ENCODE measurements at regions not wholly inside any gene's neighbourhood (a gene's known extent, or its start where the extent isn't known, plus 50 kb on each side); places are given as distances from the start of the nearest gene placed in this dataset.

DNA sequence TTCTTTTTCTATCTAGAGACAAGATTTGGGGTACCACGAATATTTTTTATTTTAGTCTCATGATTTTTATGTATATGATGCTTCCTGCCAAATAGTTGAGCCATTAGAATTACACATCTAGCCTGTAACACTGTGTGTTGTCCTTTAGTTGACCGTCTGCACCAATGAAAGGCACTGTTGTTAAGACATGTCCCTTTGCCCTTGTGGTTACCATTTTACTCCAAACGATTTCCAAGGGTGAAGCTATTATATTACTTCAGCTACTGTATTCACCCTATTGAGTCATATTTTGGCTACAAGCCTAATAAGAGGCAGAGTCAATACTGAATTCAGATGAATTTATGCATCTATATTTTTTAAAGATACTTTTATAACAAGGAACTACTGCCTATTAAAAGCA lies 207.6 kb downstream of the CETN3 start:
- intact Hi-C loops (cut with DNase I): no loop called here
- Histone ChIP-seq H3K9me3 (ENCODE audit: control insufficient read depth, low read length) (peaks cover 3% of the 10 kb centered on the region), H3K4me3 (ENCODE audit: low read length in 2 of 2) (no peak overlapping the region), H3K4me1 (ENCODE audit: control insufficient read depth in 1 of 2, insufficient read depth in 2 of 2, low read length in 2 of 2) (no peaks in the 10 kb centered on the region), H3K27ac (ENCODE audit: low read depth in 1 of 2, low read length in 2 of 2) (no peak overlapping the region), H3K36me3 (ENCODE audit: control insufficient read depth in 1 of 2, insufficient read depth in 2 of 2, low read length in 1 of 2) (no peaks in the 10 kb centered on the region), H3K27me3 (ENCODE audit: control insufficient read depth in 1 of 2, insufficient read depth in 2 of 2, low read length in 1 of 2) (no peaks in the 10 kb centered on the region)
- DNase-seq (no peak), ATAC-seq (ENCODE audit: low FRiP score) (no peak)
- WGBS, 2 donors: 45 to 51% methylated on average over 3 of the region's 3 CpGs

DNA sequence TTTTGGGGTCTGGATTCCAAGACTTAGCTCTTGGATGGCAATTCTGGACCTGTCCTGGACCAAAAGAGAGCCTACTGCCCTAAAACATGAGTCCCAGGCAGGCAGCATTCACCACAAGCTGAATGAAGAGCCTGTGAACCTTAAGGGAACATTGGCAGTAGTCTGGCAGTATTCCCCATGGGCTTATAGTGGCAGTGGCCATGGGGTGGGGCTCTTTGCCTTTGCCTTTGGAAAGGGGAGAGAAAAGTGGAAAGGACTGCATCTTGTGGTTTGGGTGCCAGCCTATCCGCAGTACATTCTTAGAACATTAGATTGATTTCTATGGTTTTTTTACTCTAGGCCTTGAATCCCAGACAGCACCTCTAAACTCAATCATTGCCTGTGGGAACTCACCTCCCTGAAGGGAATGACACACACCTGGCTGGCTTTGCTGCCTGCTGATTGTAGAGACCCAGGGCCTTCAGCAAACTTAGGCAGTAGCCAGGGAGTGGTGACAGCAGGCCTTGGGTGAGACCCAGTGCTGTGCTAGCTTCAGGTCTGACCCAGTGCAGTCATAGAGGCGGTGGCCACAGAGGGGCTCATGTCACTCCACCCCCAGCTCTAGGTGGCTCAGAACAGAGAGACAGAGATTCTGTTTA lies 216.3 kb downstream of the CETN3 start:
- intact Hi-C loops (cut with DNase I): no loop called here

DNA sequence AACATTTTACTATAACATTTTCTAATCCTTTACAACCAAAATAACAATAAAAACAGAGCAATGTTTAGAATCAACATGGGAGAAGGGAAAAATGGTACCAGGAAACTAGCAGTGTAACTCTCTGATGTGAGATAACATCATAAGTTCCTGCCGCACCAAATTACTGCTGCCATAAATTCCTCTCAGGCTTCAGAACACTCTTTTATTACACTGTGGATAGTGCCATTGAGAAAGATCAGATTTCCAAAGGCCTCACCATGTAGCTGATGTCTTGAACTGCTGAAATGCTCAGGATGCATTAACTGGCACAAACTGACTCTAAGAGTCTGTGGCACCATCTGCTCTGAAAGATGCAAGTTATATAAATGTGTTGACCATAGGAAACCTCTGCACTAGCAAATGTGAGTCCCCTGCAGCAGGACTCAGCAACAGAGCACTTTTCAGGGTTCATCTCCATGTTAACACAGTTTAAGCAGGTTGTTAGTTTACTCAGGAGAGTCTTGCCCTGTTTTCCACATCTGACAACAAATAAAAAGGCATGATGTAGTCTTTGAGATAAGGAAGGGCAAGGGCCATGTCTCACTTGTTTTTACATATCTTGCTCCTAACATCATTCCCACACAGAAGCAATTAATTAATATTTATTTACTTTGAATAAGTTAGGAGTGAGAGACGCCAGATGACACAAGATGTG lies 218.1 kb downstream of the CETN3 start:
- no peak for DNase-seq
- WGBS, 2 donors: 90 to 91% methylated on average over 2 of the region's 2 CpGs
- Histone ChIP-seq H3K27me3 (ENCODE audit: control insufficient read depth in 1 of 2, insufficient read depth in 2 of 2, low read length in 1 of 2) (no peaks in the 10 kb centered on the region), H3K4me1 (ENCODE audit: control insufficient read depth in 1 of 2, insufficient read depth in 2 of 2, low read length in 2 of 2) (peaks cover 0 to 2% of the 10 kb centered on the region in 2 donors), H3K9me3 (ENCODE audit: control insufficient read depth, low read length) (no peaks in the 10 kb centered on the region), H3K4me3 (ENCODE audit: low read length in 2 of 2) (no peak overlapping the region), H3K27ac (ENCODE audit: low read depth in 1 of 2, low read length in 2 of 2) (no peak overlapping the region), H3K36me3 (ENCODE audit: control insufficient read depth in 1 of 2, insufficient read depth in 2 of 2, low read length in 1 of 2) (no peaks in the 10 kb centered on the region)
- no peak for ATAC-seq (ENCODE audit: low FRiP score)
- intact Hi-C loops (cut with DNase I): no loop called here

More for the DNA sequence above, 216.3 kb downstream of the CETN3 start:
- Histone ChIP-seq H3K4me3 (ENCODE audit: low read length in 2 of 2) (no peak overlapping the region), H3K4me1 (ENCODE audit: control insufficient read depth in 1 of 2, insufficient read depth in 2 of 2, low read length in 2 of 2) (no peaks in the 10 kb centered on the region), H3K36me3 (ENCODE audit: control insufficient read depth in 1 of 2, insufficient read depth in 2 of 2, low read length in 1 of 2) (no peaks in the 10 kb centered on the region), H3K9me3 (ENCODE audit: control insufficient read depth, low read length) (no peaks in the 10 kb centered on the region), H3K27me3 (ENCODE audit: control insufficient read depth in 1 of 2, insufficient read depth in 2 of 2, low read length in 1 of 2) (no peaks in the 10 kb centered on the region), H3K27ac (ENCODE audit: low read depth in 1 of 2, low read length in 2 of 2) (no peak overlapping the region)
- ATAC-seq (ENCODE audit: low FRiP score): no peak
- 89 to 92% methylated on average over 2 of the region's 2 CpGs for WGBS, 2 donors
- peak in 1 of 2 donors; percentile 56 for DNase-seq

GRCh38 chr5:90185897-90186468 lies 223.6 kb downstream of the CETN3 start:
- H3K4me3 ChIP-seq (ENCODE audit: low read length in 2 of 2): no peak overlapping the region
- H3K27me3 ChIP-seq (ENCODE audit: control insufficient read depth in 1 of 2, insufficient read depth in 2 of 2, low read length in 1 of 2): no peaks in the 10 kb centered on the region
- intact Hi-C loops (cut with DNase I): no loop called here
- no peak for ATAC-seq (ENCODE audit: low FRiP score)
- WGBS, 2 donors: 95 to 97% methylated on average over 2 of the region's 2 CpGs
- H3K9me3 ChIP-seq (ENCODE audit: control insufficient read depth, low read length): no peaks in the 10 kb centered on the region
- no peak overlapping the region for H3K27ac ChIP-seq (ENCODE audit: low read depth in 1 of 2, low read length in 2 of 2)
- no peaks in the 10 kb centered on the region for H3K36me3 ChIP-seq (ENCODE audit: control insufficient read depth in 1 of 2, insufficient read depth in 2 of 2, low read length in 1 of 2)
- peaks cover 0 to 2% of the 10 kb centered on the region in 2 donors for H3K4me1 ChIP-seq (ENCODE audit: control insufficient read depth in 1 of 2, insufficient read depth in 2 of 2, low read length in 2 of 2)
- no peak for DNase-seq

DNA sequence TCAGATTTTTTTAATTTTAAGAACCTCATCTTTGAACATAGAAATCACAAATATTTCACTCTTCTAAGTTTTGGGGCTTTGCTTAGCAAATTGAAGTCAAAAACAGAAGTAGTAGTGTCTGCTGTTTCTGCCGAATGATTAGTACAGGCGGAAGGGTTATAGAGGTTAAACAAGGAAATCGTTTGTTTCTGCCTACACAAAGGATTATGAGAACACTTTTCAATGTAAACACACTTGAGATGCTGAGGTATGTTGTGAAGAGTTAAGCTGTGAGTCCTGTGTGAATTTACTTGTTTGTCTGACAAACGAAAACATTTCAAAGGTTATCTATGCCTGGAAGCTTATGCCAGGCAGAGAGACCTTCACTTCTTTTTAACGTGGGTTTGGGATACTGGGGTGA lies 224.8 kb downstream of the CETN3 start:
- H3K9me3 ChIP-seq (ENCODE audit: control insufficient read depth, low read length): no peaks in the 10 kb centered on the region
- peaks cover 0 to 2% of the 10 kb centered on the region in 2 donors for H3K4me1 ChIP-seq (ENCODE audit: control insufficient read depth in 1 of 2, insufficient read depth in 2 of 2, low read length in 2 of 2)
- 57 to 61% methylated on average over 5 of the region's 5 CpGs for WGBS, 2 donors
- H3K36me3 ChIP-seq (ENCODE audit: control insufficient read depth in 1 of 2, insufficient read depth in 2 of 2, low read length in 1 of 2): no peaks in the 10 kb centered on the region
- intact Hi-C loops (cut with DNase I): no loop called here
- no peaks in the 10 kb centered on the region for H3K27me3 ChIP-seq (ENCODE audit: control insufficient read depth in 1 of 2, insufficient read depth in 2 of 2, low read length in 1 of 2)
- H3K4me3 ChIP-seq (ENCODE audit: low read length in 2 of 2): no peak overlapping the region
- no peak overlapping the region for H3K27ac ChIP-seq (ENCODE audit: low read depth in 1 of 2, low read length in 2 of 2)
- ATAC-seq (ENCODE audit: low FRiP score): no peak
- DNase-seq: no peak

- ATAC-seq (ENCODE audit: low FRiP score): no peak
- intact Hi-C loops (cut with DNase I): no loop called here
- no peak for DNase-seq
- Histone ChIP-seq H3K4me3 (ENCODE audit: low read length in 2 of 2) (no peak overlapping the region), H3K27me3 (ENCODE audit: control insufficient read depth in 1 of 2, insufficient read depth in 2 of 2, low read length in 1 of 2) (no peaks in the 10 kb centered on the region), H3K9me3 (ENCODE audit: control insufficient read depth, low read length) (no peaks in the 10 kb centered on the region), H3K27ac (ENCODE audit: low read depth in 1 of 2, low read length in 2 of 2) (no peak overlapping the region), H3K4me1 (ENCODE audit: control insufficient read depth in 1 of 2, insufficient read depth in 2 of 2, low read length in 2 of 2) (peaks cover 0 to 2% of the 10 kb centered on the region in 2 donors), H3K36me3 (ENCODE audit: control insufficient read depth in 1 of 2, insufficient read depth in 2 of 2, low read length in 1 of 2) (no peaks in the 10 kb centered on the region)
- WGBS, 2 donors: 94 to 96% methylated on average over 1 of the region's 1 CpG
These were observed 226.8 kb downstream of the CETN3 start for GRCh38 chr5:90182726-90183125.

GRCh38 chr5:90174236-90174635 lies 235.3 kb downstream of the CETN3 start:
- 34 to 37% methylated on average over 4 of the region's 4 CpGs for WGBS, 2 donors
- H3K27me3 ChIP-seq (ENCODE audit: control insufficient read depth in 1 of 2, insufficient read depth in 2 of 2, low read length in 1 of 2): no peaks in the 10 kb centered on the region
- H3K4me3 ChIP-seq (ENCODE audit: low read length in 2 of 2): no peak overlapping the region
- intact Hi-C loops (cut with DNase I): no loop called here
- DNase-seq (no peak), ATAC-seq (ENCODE audit: low FRiP score) (no peak)
- H3K36me3 ChIP-seq (ENCODE audit: control insufficient read depth in 1 of 2, insufficient read depth in 2 of 2, low read length in 1 of 2): no peaks in the 10 kb centered on the region
- peaks cover 3 to 4% of the 10 kb centered on the region in 2 donors for H3K4me1 ChIP-seq (ENCODE audit: control insufficient read depth in 1 of 2, insufficient read depth in 2 of 2, low read length in 2 of 2)
- H3K9me3 ChIP-seq (ENCODE audit: control insufficient read depth, low read length): no peaks in the 10 kb centered on the region
- H3K27ac ChIP-seq (ENCODE audit: low read depth in 1 of 2, low read length in 2 of 2): peak overlapping the region in 1 of 2 donors; percentile 57

GRCh38 chr5:90173299-90174030 lies 236.1 kb downstream of the CETN3 start:
- H3K9me3 ChIP-seq (ENCODE audit: control insufficient read depth, low read length): no peaks in the 10 kb centered on the region
- H3K4me1 ChIP-seq (ENCODE audit: control insufficient read depth in 1 of 2, insufficient read depth in 2 of 2, low read length in 2 of 2): peaks cover 4 to 5% of the 10 kb centered on the region in 2 donors
- DNase-seq (no peak), ATAC-seq (ENCODE audit: low FRiP score) (no peak)
- H3K27ac ChIP-seq (ENCODE audit: low read depth in 1 of 2, low read length in 2 of 2): no peak overlapping the region
- no peaks in the 10 kb centered on the region for H3K27me3 ChIP-seq (ENCODE audit: control insufficient read depth in 1 of 2, insufficient read depth in 2 of 2, low read length in 1 of 2)
- intact Hi-C loops (cut with DNase I): no loop called here
- no peak overlapping the region for H3K4me3 ChIP-seq (ENCODE audit: low read length in 2 of 2)
- H3K36me3 ChIP-seq (ENCODE audit: control insufficient read depth in 1 of 2, insufficient read depth in 2 of 2, low read length in 1 of 2): no peaks in the 10 kb centered on the region
- WGBS, 2 donors: 88 to 93% methylated on average over 1 of the region's 1 CpG
